HG03159 (cell line): ENCODE measurements at regions not wholly inside any gene's neighbourhood (a gene's known extent, or its start where the extent isn't known, plus 50 kb on each side); places are given as distances from the start of the nearest gene placed in this dataset.
"Not testable (repeated sequence)": the region's sequence is repeated elsewhere in the genome, so short reads cannot be mapped to it uniquely, and the experiment has no call there.

Experiments used
- ATAC-seq: cut with Tn5 transposase; IDR thresholded peaks from one replicate; pipeline ENCODE4 v1.9.1; 2021; ENCODE audit warnings: mild to moderate bottlenecking, moderate library complexity; ENCODE audit not compliant: unreplicated experiment

DNA sequence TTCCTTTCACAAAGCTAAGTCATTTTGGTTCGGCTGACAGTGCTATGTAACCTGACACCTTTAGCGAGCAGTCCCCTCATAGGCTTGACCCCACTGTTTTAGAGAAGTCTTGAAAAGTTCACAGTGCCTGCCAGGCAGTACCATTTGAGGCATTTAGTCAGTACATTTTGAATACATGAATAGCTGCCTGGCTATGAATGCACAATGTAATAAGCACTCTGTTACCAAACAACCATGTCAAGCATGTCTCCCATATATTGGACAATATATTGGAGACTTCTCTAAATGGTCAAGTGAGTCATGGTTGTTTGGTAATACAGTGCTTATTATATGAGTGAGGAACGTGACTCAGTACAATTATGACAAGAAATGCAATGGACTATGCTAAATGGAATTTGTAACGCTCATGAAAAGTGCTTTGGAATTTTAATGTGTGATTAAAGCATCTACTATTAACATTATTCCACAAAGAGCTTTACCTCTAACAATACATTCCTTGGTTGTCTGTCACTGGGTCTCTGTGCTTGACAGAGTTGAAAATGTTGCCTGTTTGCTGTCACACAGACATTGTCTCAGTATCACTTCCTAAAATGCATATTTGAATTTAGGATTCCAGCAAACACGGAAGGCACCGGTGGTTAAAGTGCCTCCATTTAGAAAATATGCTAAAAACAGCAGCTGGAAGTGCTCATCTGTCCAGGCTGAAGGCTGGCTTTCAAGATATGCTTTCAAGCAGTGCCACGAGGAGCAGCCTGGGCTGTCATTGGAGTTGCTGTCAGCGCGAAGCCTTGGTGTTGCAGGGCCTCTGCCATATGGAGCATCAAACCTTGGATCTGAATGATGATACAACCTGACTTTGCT is 458.6 kb downstream of the FBXO15 start:
- ATAC-seq = peak; percentile 82

DNA sequence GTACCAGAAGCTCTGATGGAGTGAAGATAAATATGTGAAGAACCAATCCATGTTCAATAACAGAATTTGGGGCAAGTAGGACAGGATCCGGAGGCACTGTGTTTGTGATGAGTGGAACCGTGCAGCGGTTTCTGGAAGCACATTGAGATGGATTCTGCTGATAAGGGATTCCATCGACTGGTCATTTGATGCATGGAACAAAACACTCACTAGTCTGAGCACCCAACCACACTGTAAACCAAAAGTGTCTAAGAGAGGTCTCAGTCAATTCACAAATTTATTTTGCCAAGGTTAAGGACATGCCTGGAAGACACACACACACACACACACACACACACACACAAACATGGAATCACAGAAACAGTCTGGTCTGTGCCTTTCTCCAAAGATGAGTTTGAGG is 459.5 kb downstream of the FBXO15 start:
- no peak for ATAC-seq

DNA sequence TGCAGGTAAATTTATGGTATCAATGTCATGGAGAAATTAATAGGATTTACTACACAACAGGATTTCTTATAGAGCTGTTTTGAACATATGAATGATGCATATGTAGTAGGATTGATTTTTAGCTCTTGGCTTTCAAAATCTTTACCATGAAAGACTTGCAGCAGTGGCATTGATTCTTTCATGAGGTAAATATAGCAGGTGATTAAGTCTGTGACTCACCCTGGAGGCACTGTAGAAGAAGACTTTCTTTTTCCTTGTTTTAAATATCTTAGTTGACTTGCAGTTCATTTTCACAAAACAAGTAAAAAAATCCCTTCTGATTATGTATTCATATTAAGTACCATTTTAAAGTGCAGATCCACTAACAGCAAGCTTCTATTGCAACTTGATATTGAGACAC is 463.0 kb downstream of the FBXO15 start:
- no peak for ATAC-seq

DNA sequence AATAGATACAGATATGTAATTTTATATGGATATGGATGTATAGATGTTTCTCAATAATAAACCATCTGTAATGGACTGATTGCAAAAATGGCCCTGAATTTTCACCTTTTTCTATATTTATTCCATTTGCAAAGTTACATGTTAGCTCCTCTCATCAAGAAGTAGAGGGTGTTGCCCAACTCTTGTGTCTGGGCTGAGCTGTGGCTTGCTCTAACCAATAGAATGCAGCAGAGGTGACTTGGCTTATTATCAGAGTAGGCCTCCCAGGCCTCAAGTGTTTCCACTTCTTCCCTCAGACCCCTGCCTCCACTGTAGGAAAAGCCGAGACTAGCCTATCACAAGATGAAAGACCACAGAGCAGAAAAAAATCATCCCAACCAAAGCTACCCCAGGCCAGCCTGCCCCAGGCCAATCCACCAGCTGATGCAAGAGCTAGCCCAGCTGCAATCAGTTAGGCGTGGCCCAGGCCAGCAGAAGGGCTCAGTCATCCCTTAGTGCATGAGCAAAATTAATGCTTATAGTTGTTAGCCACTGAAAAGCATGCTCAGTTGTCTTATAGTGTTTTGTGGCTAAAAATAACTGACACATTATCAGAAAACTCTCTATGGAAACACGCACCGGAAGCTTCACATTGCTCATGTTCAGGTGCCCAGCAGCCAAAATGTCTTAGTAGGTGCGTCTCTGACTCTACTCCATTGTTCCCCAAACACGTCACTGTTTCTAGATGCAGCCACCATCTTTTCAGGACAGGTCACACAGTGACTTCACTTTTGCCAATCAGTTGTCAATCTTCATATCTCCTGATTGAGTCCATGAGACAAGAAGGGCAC is 464.0 kb downstream of the FBXO15 start:
- ATAC-seq = no peak

DNA sequence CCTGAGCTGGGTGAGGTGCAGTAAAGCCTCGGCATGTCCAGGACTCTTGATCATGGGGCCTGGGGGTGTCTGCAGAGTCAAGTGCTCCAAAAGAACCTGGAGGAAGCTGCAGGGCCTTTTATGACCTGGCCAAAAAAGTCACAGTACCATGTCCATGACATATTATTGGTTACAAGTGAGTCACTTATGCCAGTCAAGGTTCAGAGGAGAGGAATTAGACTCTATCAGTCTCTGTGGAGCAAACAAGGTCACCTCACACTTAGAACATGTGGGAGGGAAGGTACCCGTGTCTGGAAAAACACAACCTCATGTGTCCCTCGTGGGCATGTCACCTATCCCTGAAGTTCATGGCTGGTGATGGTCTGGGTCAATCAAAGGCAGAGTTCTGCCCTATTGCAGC is 465.7 kb downstream of the FBXO15 start:
- ATAC-seq = no peak

DNA sequence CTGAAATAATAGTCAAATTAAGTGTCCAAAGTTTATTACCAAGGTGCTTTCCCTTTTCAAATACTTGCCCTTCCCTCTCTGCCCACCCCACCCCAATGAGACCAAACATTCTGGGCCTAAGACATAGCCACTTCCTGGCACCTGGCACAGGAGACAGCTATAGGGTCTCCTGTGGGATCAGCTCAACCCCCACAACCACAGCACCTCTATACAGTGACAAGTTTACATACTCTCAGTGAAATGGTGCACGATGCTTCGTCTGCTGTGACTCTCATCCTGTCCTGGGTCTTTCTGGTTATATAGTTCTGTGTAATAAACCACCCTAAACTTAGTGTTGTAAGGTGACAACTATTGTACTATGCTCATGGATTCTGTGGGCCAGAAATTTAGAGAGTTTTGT is 466.2 kb downstream of the FBXO15 start:
- ATAC-seq = no peak

DNA sequence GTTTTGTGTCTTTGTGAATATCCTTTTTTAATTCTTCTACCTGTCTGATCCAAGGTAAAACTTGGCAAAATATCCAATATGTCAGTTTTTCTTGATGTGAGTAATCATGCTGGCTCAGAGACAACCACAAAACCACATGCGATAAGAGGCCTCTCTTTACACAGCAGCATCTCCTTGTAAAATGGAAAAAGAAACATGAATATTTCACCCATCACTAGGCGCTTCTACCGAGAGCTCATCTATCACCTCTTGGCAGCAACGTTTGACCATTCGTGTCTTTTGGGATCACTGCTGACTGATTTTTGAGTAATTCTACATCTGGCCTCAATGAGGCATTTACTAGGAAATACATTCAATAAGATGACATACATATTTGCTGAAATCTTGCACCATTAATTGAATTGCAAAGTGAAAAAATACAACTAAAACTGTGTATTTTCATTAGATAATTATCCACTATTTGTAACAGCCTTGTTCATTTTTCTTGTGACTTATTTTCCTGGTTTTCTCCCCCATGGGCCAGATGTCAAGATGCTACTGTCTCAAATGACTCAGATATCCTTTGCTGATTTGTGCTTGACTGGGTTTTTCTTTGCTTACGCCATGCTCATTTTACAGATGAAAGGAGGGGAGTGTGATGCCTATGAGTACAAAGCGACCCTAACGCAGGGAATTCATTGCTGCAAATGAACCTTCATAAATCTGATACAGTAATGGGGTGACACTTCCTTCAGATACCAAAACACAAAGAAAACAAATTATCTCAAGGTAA is 467.5 kb downstream of the FBXO15 start:
- no peak for ATAC-seq

DNA sequence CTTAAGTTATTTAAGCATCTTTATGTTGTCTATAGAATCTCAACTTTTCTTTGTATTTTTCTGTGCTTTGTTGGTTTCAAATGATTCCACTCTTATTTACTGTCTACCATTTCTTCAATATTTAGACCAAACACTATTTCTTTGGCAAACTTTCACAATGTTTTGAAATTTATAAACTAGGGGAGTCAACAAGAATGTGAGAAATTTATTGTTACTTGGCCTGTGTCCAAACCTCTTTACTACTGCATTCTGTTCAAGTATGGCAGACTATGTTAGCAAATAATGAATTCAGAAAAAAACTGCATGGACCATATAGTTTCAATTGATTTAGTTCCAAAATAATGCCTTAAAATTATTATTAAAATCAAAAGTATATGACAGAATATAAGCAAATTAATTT is 470.2 kb downstream of the FBXO15 start:
- no peak for ATAC-seq

DNA sequence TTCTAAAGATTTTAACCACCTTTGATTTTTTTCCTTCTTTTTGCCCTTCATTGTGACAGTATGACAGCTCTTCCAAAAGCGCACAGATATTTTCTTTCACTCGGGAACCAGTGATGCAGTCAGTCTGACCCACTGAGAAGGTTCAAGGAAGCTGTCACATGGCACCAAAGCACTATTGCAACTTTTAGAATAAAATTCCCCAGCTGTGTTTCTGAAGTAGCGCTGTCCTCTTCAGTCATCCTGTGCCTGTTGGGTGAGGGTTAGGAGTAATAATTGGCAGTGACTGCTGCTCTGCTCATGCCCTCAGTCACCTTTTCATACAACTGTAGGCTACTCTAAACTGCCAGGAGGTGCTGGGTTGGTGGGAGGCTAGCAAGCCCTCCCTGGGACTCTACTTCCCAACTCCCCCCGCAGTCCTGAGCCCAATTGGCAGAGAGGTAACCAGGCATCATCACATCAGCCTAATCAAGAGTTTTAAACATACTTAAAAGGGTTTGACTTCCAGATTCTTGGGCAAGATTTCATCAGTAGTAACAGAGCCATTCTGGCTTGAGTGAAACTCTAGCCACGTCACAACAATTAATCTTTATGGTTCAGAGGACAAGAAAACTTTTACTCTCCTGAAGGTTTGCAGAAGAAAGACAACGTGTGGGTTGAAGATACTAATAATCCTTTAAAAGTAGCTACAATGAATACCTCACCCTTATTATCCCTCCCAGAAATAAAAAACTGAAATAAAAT is 473.3 kb downstream of the FBXO15 start:
- no peak for ATAC-seq

DNA sequence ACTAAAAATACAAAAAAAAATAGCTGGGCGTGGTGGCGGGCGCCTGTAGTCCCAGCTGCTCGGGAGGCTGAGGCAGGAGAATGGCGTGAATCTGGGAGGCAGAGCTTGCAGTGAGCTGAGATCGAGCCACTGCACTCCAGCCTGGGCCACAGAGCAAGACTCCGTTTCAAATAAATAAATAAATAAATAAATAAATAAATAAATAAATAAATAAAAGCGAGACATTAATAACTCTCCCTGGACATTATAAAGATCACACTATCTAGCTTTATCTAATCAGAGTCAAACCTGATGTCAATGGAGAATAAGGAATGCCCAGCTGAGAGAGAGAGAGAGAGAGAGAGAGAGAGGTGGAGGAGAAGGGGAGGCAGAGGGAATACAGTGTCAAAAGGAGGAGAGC is 476.2 kb downstream of the FBXO15 start:
- ATAC-seq = not testable (repeated sequence)

DNA sequence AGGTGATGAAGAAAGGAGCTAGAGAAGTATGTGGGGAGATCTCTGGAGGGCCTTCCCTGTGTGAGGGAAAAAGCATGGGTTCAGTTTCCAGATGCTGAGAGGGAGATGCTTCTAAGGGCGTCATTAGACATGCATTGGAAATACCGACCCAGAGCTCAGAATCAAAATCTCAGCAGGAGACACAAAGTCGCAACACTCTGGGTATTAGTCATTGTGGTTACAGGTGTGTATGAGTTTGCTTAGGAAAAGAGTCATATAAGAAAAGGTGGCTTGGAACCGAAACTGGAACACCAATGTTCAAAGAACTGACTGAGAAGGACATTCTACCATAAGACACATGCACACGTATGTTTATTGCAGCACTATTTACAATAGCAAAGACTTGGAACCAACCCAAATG is 477.1 kb downstream of the FBXO15 start:
- ATAC-seq = peak; percentile 85

DNA sequence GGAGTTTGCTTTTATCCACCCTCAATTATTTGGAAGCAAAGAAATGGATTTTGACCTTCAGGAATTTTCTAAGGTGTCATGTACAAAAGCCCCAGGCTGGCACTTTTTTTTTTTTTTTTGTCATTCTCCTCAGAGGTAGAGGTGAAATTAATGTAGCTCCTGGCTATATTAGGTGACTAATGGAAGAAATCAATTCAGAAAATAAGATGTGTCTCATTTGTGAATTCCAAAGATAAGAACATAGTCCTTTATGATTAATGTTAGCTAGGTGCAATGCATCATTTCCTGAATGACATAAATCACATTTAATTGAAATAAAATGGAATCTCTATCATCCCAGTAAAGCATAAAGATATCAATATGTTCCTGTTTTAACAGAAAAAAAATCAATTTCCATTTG is 477.6 kb downstream of the FBXO15 start:
- ATAC-seq = no peak

DNA sequence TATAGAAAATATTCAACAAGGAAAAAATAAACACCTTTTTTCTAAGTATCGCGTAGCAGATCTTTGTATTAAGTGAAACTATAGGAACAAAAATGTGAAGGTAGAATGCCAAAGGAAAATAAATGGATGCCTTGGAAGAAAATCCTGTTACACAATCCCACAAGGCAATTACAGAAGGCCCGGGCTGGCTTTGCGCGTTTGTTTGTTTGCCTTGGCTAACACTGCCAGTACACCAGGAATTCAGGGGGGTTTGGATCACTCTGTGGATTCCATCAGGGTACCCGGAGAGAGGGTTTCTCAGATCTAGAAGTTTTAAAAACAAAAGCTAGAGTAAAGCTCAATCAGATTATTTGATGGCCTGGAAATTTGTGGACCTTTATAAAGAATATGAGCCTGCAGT is 478.3 kb downstream of the FBXO15 start:
- ATAC-seq = no peak

DNA sequence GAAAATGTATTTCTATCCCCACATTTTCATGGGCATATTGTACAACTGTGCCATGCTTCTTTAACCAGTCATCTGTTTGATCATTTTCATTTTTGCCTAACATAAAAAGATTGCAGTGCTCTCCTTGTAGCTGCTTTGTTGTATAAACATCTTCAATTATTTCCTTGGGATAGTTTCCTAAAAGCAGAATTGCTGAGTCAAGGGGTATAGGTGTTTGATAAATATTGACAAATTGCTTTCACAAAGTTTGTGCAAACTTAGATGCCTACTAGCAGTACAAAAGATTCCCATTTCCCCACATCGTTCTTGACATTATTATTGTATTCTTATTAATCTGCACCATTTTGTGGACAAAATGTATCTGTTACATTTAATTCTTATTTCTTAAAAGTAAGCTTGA is 479.6 kb downstream of the FBXO15 start:
- ATAC-seq = no peak

DNA sequence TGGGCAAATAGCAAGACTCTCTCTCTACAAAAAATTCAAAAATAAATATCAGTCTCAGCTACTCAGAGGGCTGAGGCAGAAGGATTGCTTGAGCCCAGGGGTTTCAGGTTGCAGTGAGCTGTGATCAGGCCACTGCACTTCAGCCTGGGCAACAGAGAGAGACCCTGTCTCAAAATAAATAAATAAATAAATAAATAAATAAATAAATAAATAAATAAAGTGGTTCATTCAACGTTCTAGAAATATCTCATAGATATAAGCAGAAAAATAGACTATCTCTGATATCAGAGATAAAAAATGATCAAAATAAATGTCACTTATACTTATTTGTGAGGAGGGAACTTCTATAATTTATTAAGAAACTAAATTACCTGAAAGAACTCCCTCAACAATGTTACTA is 480.9 kb downstream of the FBXO15 start:
- no peak for ATAC-seq

DNA sequence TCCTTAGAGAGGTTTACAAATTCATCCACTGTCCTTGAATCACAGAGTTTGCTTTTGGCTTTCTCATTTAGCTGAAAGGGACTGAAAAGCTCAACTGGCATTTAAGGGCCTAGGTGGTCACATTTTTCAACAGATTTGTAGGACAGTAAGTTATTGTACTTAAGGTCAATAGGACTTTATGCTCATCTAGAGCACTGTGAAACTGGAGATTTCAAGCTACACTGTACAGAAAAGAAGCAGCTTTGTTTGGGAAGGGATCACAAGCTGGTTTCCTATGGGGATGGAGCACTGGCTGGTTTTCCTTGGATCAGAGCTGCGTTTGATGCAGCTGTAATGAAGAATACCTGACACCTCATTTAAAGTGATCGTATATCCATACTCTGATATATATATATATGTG is 482.7 kb downstream of the FBXO15 start:
- ATAC-seq = no peak

DNA sequence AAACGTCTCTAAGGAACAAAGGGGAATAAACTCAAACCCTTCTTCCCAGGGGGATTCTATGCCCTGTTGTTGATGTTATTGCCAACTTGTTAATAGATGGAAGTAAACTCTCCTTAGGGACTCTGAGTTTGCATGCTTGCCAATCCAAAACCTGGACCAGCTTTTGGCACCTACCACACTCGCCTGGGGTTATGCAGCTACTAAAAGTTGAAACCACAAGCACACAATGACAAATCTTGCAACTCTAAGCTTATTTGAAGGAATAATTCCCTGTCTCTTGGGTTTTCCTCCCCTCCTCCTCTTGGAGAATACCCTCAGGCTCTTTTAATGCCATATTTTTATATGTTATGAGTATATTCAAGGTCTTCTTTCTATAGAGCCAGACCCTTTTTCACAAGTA is 484.1 kb downstream of the FBXO15 start:
- ATAC-seq = no peak

DNA sequence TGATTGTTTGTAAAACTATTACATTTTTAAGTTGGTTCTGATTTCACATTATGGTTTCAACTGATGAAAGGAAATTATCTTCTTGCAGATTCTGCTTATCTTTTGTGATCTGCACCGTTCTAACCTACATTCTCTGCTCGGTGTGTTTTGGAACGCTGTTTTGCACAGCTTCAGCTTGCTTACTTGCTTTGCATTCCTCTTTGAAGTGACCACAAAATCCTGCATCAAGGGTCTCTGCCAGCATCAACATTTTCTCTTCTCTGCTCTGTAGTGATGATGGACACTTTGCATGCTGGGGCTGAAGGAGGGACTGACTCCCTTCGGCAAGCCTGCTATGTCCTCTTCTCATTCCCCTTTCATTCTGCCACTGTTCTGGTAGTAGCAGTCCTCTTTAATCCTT is 485.2 kb downstream of the FBXO15 start:
- ATAC-seq = no peak

DNA sequence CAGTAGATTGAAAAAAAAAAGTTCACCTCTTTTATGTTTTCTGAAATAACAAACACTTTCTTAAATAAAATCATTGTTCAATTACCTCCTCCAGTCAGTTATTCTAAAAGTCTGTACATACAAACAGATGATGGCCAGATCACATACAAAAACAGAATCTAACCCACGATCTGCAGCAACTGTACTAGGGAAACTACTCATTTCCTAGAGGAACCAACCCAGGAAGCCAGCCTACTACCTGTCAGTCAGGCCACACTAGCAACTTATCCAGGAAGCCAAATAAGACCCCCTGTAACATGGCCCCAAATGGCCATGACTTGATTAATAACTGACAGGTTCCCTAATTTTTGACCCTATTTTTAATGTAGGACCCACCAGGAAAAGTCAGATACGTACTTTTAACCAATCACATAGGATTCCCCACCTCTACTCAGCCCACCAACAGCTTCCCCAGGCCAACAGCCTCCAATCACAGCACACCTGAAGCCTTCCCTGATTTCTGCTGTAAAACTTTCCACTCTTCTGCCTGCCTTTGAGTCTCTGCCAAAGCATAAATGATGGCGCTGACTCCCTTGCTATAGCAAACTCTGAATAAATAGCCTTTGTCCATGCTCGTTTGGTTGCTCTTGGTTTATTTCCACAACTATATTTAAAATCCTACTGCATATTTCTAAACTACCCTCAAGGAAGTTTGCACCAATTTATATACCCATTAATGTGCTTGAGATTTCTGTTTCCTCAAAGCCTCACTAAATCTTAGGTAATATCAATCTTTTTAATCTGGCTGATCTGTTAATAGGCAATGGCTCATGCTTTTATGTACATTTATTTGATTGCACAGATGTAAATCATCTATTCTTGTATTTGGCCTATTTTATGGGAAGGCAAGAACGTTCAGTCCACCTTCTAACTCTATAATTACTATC is 486.4 kb downstream of the FBXO15 start:
- no peak for ATAC-seq

DNA sequence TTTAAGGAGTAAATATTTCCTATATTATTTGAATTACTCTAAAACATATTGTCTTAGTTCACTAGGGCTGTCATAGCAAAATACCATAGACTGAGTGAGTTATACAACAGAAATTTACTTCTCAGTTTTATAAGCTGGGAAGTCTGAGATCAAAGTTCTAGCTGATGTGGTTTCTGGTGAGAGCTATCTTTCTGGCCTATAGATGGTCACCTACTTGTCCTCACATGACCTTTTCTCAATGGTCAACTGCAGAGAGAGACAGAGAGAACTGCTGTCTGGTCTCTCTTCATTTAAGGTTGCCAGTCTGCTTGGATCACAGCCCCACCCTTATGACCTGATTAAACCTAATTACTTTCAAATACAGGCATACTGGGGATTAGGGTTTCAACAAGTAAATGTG is 490.9 kb downstream of the FBXO15 start:
- ATAC-seq = no peak
